Ovary (tissue), 7 donors: ENCODE measurements at regions not wholly inside any gene's neighbourhood (a gene's known extent, or its start where the extent isn't known, plus 50 kb on each side); places are given as distances from the start of the nearest gene placed in this dataset.

Experiments used
- DNase-seq, 5 donors: peaks; one replicate each; pipeline ENCODE4 v3.0.0-alpha.2; 2019 to 2020
- H3K27ac ChIP-seq, 2 donors: fragments of 200-600 bp; one replicate each; pipeline versions ENCODE4 v1.5.1 to v1.8.0; 2019 to 2022
- H3K27me3 ChIP-seq: fragments of 200-600 bp; one replicate; pipeline ENCODE4 v1.8.0; 2022
- H3K36me3 ChIP-seq: fragments of 200-600 bp; sonication (generic); one replicate; pipeline ENCODE4 v1.5.1; 2019
- H3K4me1 ChIP-seq: one replicate; pipeline ENCODE4 v1.8.1; 2013; ENCODE audit warnings: mild to moderate bottlenecking, moderate library complexity; ENCODE audit not compliant: insufficient read depth
- H3K4me3 ChIP-seq: fragments of 200-600 bp; sonication (generic); one replicate; pipeline ENCODE4 v1.5.1; 2017
- H3K9me3 ChIP-seq, 2 donors: fragments of 200-600 bp in 1 of 2; sonication (generic) in 1 of 2; one replicate each; pipeline versions ENCODE4 v1.5.1 to v1.8.1; 2013 to 2019; ENCODE audit warnings: mild to moderate bottlenecking in 1 of 2, moderate library complexity in 1 of 2
- CTCF ChIP-seq, 3 donors: fragments of 450-650 bp in 2 of 3; fragments of 200-600 bp in 1 of 3; IDR thresholded peaks; one replicate each; pipeline versions ENCODE4 v1.5.1 to v1.8.0; 2016 to 2022; ENCODE audit warnings: antibody characterized with exemption in 3 of 3, mild to moderate bottlenecking in 1 of 3
- EP300 ChIP-seq: sonication (generic); formaldehyde crosslinking; IDR thresholded peaks from one replicate; pipeline ENCODE4 v1.6.1; 2017; ENCODE audit warnings: antibody characterized with exemption
- POLR2A ChIP-seq: fragments of 450-650 bp; IDR thresholded peaks from one replicate; pipeline ENCODE4 v1.6.1; 2017; ENCODE audit warnings: antibody characterized with exemption, mild to moderate bottlenecking, moderate library complexity
- WGBS, 3 donors: extraction: QIAGEN DNeasy Blood & Tissue Kit in 1 of 3; methylation state at CpG; one replicate each; pipeline versions ENCODE4 v1.1.5 to v1.1.7; 2013 to 2017; 5-methylcytosine and 5-hydroxymethylcytosine counted together
- intact Hi-C, 4 donors: fragments of 100-400 bp; cut with DNase I; formaldehyde crosslinking; loops; one replicate each; pipeline versions ENCODE4 v1.11.0 to v1.15.1; 2022 to 2023
- donor health status: DM: no; HTN: no; CAD: no; lungs with moderate emphysema.
- donor health status: DM: no; HTN: no; CAD: no.
- donor health status: Bipolar disorder and iron deficiency.
- donor health status: DM: no; HTN: no; CAD: no.
- donor health status: DM: yes; HTN: yes; CAD: no.

DNA sequence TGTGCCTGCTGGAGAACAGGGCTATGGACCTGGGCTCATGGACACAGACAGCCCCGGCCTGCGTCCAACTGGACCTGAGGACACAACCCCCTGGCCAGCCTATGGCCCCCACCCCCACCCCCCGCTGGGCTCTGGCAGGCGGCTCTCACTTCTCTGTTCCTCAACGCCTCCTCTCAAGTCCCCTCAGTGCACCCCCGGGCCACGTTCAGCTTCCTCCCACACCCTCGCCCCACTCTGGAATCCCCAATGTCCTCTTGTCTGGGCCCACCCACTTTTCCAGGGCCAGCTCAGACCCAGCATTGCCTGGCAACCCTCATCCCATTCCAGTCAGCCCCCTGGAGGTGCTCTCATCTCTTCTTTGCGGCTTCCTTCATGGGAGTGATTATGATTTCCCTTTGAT, 130.2 kb upstream of the SPACA7 start:
- TF ChIP-seq CTCF (IDR thresholded peaks at IDR 0.05) (no peak), POLR2A (no peak), EP300 (no peak)
- DNase-seq, result no peak
- WGBS, 3 donors, result 72 to 78% (median 77%) methylated on average over 9 of the region's 9 CpGs
- Histone ChIP-seq H3K27ac (no peak overlapping the region), H3K27me3 (no peaks in the 10 kb centered on the region), H3K9me3 (no peaks in the 10 kb centered on the region), H3K4me3 (no peak overlapping the region), H3K36me3 (no peaks in the 10 kb centered on the region), H3K4me1 (no peaks in the 10 kb centered on the region)
- intact Hi-C loops, result no loop called here

DNA sequence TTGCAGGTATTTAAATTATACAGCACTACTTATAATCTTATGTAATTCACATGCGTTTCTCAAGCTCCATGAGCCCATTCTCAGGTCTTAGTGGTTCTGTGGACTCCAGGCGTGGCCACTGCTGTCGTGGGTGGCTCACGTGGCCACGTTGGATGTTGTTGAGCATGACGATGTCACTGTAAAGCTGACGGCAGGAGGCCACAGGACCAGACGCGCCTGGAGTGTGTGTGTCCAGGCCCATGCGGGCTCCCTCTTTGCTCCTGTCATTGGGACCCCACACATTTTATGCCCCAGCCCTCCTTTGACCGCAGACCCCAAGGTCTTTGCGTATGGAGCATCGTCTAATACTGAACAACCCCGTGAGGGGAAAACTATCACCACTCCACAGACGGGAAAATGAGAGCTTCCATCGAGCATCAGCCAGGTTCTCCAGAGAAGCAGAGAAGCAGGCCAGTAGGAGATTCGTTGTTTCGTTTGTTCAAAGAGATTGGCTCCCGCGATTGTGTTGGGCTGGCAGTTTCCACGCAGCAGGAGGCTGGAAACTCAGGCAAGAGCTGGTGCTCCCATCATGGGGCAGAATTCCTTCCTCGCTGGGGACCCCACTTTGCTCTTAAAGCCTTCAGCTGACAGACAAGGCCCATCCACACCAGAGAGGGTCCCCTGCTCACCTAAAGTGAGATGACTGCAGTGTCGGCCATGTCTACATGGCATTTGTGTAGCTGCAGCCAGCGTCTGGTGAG, 129.3 kb upstream of the SPACA7 start:
- Histone ChIP-seq H3K4me1 (no peaks in the 10 kb centered on the region), H3K36me3 (no peaks in the 10 kb centered on the region), H3K27ac (no peak overlapping the region), H3K9me3 (no peaks in the 10 kb centered on the region), H3K4me3 (no peak overlapping the region), H3K27me3 (no peaks in the 10 kb centered on the region)
- DNase-seq, result no peak
- WGBS, 3 donors, result 89 to 91% (median 90%) methylated on average over 24 of the region's 24 CpGs
- intact Hi-C loops, result no loop called here
- TF ChIP-seq POLR2A, result no peak
- TF ChIP-seq CTCF (IDR thresholded peaks at IDR 0.05), result no peak
- TF ChIP-seq EP300, result no peak

DNA sequence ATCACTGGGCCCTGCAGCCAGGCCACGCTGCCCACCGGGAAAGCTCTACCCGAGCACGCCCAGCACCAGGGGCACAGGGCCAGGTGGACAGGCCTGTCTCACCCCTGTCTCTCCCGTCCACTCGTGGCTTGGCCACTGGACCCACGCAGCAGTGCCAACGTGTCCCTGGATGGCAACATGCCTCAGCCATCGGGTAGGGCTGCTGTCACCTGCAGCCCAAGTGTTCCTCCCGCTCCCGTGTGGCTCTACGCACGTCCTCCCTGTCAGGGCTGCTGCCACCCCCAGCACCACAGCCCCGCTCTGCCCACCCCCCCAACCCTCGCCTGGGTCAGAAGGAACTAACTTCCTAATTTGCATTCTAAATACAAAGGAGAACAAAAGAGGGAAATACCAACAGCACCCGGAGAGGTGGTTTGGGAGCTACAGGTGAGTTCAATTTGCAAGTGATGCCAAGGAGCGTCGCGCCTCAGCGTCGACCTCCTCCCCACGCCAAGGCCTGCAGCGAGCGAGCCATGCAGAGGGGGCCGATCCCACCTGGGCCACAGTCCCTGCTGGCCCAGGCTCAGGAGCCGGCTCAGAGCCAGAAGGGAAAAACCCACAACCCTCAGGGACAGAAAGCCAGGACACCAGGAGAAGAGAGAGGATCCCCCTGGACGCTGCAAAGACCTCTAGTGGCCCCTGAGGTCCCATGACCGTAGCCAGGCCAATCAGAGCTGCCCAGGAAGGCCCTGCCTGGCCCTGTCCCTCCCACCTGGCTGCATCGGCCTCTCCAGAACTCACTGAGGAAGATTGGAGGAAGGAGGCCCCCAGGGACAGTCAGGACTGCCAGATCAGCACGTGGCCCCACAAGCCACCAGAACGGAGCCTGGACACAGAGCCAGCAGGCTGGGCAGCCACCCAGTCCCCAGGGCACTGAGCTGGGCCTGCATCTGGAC, 128.4 kb upstream of the SPACA7 start:
- H3K4me1 ChIP-seq, result no peaks in the 10 kb centered on the region
- no peaks in the 10 kb centered on the region for H3K36me3 ChIP-seq
- 78 to 82% (median 79%) methylated on average over 30 to 31 of the region's 31 CpGs for WGBS, 3 donors
- DNase-seq, result no peak
- no peak for TF ChIP-seq POLR2A
- no peak for TF ChIP-seq EP300
- no peak for TF ChIP-seq CTCF (IDR thresholded peaks at IDR 0.05)
- H3K9me3 ChIP-seq, result no peaks in the 10 kb centered on the region
- no peaks in the 10 kb centered on the region for H3K27me3 ChIP-seq
- no peak overlapping the region for H3K4me3 ChIP-seq
- no peak overlapping the region for H3K27ac ChIP-seq
- intact Hi-C loops, result no loop called here

DNA sequence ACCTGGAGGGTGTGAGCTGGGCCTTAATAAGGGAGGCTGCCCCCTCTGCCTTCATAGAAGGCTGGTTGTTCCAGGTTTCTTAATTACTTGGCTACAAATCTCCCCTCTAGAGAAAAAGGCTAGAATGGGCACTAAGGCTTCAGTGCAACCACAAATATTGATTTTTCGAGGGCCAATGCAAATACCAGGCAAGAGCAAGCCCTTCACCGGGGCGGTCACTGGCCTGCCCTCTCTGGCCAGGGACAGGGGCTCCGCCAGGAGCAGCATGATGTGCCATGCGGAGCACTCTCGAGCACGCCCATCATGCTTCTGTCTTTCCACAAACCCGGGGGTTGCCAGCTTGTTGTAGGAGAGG, 127.8 kb upstream of the SPACA7 start:
- no peaks in the 10 kb centered on the region for H3K9me3 ChIP-seq
- H3K27me3 ChIP-seq, result no peaks in the 10 kb centered on the region
- H3K4me1 ChIP-seq, result no peaks in the 10 kb centered on the region
- no peak overlapping the region for H3K4me3 ChIP-seq
- H3K27ac ChIP-seq, result no peak overlapping the region
- WGBS, 3 donors, result 73 to 82% (median 74%) methylated on average over 8 of the region's 8 CpGs
- H3K36me3 ChIP-seq, result no peaks in the 10 kb centered on the region
- no peak for TF ChIP-seq POLR2A
- TF ChIP-seq EP300, result no peak
- no peak for TF ChIP-seq CTCF (IDR thresholded peaks at IDR 0.05)
- intact Hi-C loops, result no loop called here
- no peak for DNase-seq
